ENCODE measurements at regions not wholly inside any gene's neighbourhood (a gene's known extent, or its start where the extent isn't known, plus 50 kb on each side); places are given as distances from the start of the nearest gene placed in this dataset.

- peak; percentile 95 to 96 for DNase-seq
- TF ChIP-seq POLR2A (IDR thresholded peaks at IDR 0.05; ENCODE audit: low read length) (peak; percentile 100), GATA1 (IDR thresholded peaks at IDR 0.05; ENCODE audit: low read depth, low read length) (no peak)
Measured at GRCh38 chr6:26249957-26250697, 114.9 kb upstream of the BTN3A2 start.

- TF ChIP-seq GATA1 (IDR thresholded peaks at IDR 0.05; ENCODE audit: low read depth, low read length) = no peak
- TF ChIP-seq POLR2A (IDR thresholded peaks at IDR 0.05; ENCODE audit: low read length) = no peak
- no peak for DNase-seq
Measured at GRCh38 chr6:26250698-26251044, 114.3 kb upstream of the BTN3A2 start.

- DNase-seq = peak; percentile 96 to 97
- TF ChIP-seq GATA1 (IDR thresholded peaks at IDR 0.05; ENCODE audit: low read depth, low read length) = no peak
- TF ChIP-seq POLR2A (IDR thresholded peaks at IDR 0.05; ENCODE audit: low read length) = peak; percentile 100
Measured at GRCh38 chr6:26251354-26252076, 113.5 kb upstream of the BTN3A2 start.

GRCh38 chr6:26252077-26252472 is 112.9 kb upstream of the BTN3A2 start:
- no peak for TF ChIP-seq GATA1 (IDR thresholded peaks at IDR 0.05; ENCODE audit: low read depth, low read length)
- no peak for TF ChIP-seq POLR2A (IDR thresholded peaks at IDR 0.05; ENCODE audit: low read length)
- peak; percentile 74 to 82 for DNase-seq

- TF ChIP-seq GATA1 (IDR thresholded peaks at IDR 0.05; ENCODE audit: low read depth, low read length) = no peak
- DNase-seq = no peak
Measured at GRCh38 chr6:26254724-26255123, 110.3 kb upstream of the BTN3A2 start.

GRCh38 chr6:26257272-26257671 is 107.7 kb upstream of the BTN3A2 start:
- TF ChIP-seq POLR2A (IDR thresholded peaks at IDR 0.05; ENCODE audit: low read length) = no peak
- TF ChIP-seq GATA1 (IDR thresholded peaks at IDR 0.05; ENCODE audit: low read depth, low read length) = no peak
- no peak for DNase-seq

GRCh38 chr6:26258212-26258977 is 106.6 kb upstream of the BTN3A2 start:
- no peak for DNase-seq
- TF ChIP-seq GATA1 (IDR thresholded peaks at IDR 0.05; ENCODE audit: low read depth, low read length) (no peak), POLR2A (IDR thresholded peaks at IDR 0.05; ENCODE audit: low read length) (no peak)

GRCh38 chr6:26260110-26260637 is 104.8 kb upstream of the BTN3A2 start:
- DNase-seq = no peak
- TF ChIP-seq POLR2A (IDR thresholded peaks at IDR 0.05; ENCODE audit: low read length) (no peak), GATA1 (IDR thresholded peaks at IDR 0.05; ENCODE audit: low read depth, low read length) (no peak)

GRCh38 chr6:26260725-26261490 is 104.1 kb upstream of the BTN3A2 start:
- no peak for TF ChIP-seq POLR2A (IDR thresholded peaks at IDR 0.05; ENCODE audit: low read length)
- TF ChIP-seq GATA1 (IDR thresholded peaks at IDR 0.05; ENCODE audit: low read depth, low read length) = no peak
- DNase-seq = no peak

GRCh38 chr6:26264547-26264946 is 100.5 kb upstream of the BTN3A2 start:
- no peak for DNase-seq

GRCh38 chr6:26267083-26267589 is 97.9 kb upstream of the BTN3A2 start:
- no peak for DNase-seq
- TF ChIP-seq GATA1 (IDR thresholded peaks at IDR 0.05; ENCODE audit: low read depth, low read length) = no peak
- no peak for TF ChIP-seq POLR2A (IDR thresholded peaks at IDR 0.05; ENCODE audit: low read length)

More at GRCh38 chr6:26264547-26264946, 100.5 kb upstream of the BTN3A2 start:
- TF ChIP-seq POLR2A (IDR thresholded peaks at IDR 0.05; ENCODE audit: low read length) = no peak

- TF ChIP-seq POLR2A (IDR thresholded peaks at IDR 0.05; ENCODE audit: low read length) (no peak), GATA1 (IDR thresholded peaks at IDR 0.05; ENCODE audit: low read depth, low read length) (no peak)
- DNase-seq = peak; percentile 79 to 81
Measured at GRCh38 chr6:26268659-26269402, 96.2 kb upstream of the BTN3A2 start.
